AG08395 (cell line): ENCODE measurements at regions not wholly inside any gene's neighbourhood (a gene's known extent, or its start where the extent isn't known, plus 50 kb on each side); places are given as distances from the start of the nearest gene placed in this dataset.
A peak's percentile ranks its signal among the peaks of the same experiment; 100 is the strongest.

Source experiments
- DNase-seq: peaks from one replicate; pipeline ENCODE4 v3.0.0; 2012; ENCODE audit warnings: mixed read lengths, low spot score

DNA sequence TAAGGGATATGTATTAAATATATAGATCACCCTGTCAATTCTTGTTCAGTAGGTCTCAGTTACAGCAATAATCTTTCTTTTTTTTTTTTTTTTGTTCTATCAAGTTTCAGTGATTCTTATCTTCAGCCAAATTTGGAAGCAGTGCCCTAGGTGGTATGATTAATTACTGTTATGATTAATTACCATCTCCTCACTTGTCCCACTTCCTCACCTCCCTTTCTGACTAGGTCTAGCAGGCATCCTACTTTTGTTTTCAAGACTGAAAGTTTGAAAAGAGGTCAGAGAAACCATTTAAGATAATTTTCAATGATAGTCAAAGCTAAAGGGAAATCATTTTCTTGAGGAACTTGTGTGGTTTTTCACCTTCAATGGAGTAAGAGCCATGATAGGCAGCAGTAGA lies 144.0 kb upstream of the CNTN4 start:
- no peak for DNase-seq

DNA sequence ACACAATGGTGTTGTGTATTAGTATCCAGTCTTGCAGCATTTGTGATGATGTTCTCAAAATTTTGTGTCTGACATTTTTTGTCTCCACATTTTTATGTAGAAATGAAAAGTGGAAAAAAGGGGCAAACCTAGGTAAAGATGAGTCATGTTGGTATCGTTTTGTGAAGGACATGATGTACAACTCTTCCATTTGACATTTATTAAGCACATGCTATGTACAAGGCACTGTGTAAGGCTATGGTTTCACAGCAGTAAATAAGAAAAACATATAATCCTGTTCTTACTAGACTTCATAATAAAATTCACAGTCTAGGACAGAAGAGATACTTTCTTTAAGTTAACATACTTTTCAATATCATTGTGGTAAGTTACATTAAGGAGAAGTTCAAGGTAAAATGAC lies 143.5 kb upstream of the CNTN4 start:
- no peak for DNase-seq

DNA sequence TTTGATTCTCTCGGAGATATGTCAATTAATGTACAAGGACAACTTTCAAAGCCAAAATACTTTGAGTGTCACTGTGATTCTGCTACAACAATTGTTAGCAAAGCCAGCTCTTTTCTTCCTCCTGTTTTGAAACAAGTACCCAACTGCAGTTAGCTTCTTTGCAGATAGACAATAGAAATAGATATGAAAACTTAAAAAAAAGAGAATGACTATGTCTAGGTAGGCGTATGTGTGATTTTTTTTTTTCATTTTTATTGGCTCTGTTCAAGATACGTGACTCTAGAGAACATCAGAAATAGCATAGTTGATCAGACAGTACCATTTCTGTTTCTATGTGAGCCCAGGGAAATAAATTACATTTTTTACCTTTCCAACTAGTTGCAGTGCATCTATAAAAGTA lies 142.9 kb upstream of the CNTN4 start:
- DNase-seq = no peak

DNA sequence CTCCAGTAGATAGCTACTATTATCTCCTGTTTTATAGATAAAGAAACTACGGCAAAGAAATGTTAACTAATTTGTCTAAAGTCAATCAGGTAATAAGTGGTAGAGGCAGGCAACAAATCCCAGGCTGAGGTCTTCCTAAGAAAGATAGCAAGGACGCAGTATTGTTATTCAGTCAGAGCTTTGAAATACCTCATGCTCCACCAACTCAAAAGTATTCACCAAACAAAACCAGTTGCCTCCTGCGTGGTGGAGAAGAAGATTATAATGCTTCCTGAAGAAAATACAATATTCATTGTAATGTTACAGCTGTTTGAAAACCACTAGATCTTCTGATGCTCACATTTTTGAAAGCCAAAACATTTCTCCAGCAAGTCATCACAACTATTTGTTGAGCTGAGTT lies 138.2 kb upstream of the CNTN4 start:
- no peak for DNase-seq

DNA sequence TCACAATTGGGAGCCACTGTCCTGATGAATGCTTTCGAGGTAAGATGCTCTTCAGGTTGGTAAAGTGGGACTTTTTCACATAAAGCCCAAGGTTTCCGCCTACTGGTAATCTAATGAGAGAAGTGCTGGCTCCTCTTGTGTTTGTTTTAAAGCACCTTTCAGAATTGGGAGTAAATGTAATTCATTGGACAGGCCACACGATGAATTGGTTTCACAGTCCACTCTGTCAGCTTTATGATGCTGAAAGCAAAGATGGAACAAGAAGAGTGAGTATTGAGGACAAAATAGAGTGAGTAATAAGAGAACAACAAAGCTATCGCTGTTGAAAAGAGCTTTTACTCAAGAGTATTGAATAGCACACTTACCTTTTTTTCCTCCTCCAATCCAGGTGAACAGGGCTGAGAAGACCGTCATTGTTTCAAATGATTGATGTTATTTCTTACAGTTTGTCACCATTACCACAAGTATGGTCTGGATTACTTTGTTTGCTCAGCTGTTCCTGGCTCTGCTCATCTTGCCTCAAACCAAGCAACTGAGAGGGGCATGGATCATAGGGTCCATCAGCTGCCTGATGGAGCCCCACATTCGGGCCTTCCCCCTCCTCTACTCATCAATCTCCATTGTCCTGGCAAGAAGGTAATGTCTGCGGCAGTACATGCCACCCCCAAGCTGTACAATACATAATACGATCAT lies 136.1 kb upstream of the CNTN4 start:
- no peak for DNase-seq

DNA sequence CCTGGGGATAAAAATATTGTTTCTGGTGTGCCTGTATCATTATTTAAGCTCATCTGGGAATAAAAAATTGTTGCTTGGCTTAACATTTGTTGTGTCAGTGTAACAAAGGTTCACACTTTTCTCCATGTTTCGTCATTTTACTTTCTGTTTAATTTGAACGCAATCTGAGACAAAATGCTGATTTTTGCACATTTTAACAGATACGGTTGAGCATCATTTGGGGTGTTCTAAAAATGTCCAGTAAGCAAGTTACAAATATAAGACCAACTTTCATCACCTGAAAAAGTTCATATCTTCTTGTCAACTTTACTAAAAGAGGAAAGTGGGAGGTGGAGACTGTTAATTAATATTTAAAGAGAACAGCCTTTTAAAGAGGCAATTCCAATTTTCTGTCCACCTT lies 134.8 kb upstream of the CNTN4 start:
- DNase-seq = peak; percentile 1

DNA sequence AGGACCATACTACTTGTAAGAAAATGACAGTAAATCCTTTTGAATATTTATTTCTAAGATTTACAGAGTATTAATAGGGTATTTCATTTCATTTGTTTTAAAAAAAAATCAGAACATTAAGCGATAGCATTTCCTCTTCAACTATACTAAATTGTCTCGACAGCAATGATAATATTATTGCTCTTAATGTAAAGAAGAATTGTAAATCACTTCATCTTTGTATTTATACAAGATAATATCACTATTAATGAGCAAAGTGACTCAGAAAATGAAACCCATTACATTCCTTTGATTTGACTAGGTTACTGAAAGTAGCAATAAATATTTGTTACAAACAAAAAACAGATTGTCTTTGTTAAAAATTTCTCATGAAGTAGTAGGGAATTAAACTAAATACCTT lies 131.1 kb upstream of the CNTN4 start:
- no peak for DNase-seq

DNA sequence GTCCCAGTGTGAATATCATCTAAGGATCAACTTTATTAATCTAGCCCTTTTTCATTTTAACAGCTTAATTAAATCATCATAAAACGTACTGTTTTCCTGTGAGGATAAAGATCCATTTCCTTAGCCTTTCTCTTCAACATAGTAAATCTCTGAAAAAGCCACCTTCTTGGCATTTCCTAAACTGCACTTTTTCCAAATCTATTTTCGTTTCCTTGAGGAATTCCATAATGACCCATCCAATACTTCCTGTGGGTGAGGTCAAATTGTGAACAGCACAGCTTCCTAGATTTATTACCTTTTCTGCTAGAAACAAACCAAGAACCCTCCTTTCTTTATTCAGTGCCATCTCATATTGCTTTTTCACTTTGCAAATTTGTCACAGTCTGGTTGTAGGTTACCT lies 129.4 kb upstream of the CNTN4 start:
- DNase-seq = no peak

DNA sequence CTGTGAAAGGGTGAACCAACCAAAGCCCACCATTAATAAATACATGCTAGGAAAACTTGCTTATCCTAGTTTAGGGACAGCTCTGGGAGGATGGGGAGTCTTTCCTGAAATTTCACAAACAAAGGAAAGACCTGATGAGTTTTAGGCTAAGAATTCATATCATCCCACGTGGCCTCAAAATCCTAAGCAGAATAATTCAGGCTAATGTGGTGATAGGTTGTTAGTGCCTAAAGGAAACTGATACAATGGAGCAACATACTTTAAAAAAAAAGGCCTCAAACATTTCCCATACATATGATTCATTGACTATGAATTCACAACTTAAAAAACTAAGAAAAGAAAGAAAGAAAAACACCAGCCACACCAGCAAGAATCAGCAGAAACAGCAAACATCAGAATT lies 126.9 kb upstream of the CNTN4 start:
- no peak for DNase-seq

DNA sequence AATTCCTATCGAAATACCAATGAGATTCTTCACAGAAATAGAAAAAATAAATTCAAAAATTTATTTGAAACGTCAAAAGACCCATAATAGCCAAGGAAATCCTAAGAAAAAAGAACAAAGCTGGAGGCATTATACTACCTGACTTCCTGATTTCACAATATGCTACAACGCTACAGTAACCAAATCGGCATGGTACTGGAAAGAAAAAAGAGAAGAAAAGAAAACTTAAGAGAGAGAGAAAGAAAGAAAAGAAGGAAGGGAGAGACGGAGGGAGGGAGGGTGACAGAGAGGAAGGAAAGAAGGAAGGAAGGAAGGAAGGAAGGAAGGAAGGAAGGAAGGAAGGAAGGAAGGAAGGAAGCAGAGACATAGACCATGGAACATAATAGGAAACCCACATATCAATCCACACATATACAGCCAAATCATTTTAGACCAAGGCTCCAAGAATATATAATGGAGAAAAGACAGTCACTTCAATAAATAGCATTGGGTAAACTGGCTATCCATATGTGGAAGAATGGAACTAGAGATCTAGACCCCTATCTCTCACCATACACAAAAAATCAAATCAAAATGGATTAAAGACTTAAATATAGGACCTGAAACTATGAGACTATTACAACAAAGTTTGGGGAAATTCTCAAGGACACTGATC lies 118.6 kb upstream of the CNTN4 start:
- no peak for DNase-seq

DNA sequence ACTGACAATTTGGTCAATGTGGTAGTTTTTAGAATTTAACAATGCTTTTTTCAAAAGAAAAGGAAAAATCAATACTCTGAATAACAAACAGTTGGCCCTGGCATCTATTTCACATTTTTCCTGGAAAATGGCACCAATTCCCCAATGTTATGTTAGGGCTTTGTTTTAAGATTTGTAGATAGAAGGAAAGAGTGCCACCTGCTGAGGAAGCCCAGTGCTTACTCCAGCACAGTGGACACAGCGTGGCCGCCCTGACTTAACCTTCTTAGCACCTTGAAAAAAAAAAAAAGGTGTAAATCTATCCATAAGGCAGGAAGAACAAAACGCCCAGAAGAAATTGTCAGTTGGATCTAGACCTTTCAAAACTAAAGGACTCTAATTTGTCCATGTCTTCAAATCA lies 110.7 kb upstream of the CNTN4 start:
- DNase-seq = no peak

DNA sequence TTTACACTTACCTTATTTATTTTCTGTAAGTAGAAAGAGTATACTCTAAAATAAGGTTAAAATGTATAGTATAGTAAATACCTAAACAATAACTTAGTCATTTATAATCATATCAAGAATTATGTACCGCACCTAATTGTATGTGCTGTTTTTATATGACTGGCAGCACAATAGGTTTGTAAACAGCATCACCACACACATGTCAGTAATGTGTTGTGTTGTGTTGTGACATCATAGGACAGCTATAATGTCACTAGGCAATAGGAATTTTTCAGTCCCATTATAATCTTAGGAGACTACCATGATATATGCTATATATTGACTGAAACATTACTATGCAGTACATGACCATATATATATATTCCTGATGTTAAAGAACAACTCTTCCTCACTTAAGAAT lies 99.9 kb upstream of the CNTN4 start:
- no peak for DNase-seq

DNA sequence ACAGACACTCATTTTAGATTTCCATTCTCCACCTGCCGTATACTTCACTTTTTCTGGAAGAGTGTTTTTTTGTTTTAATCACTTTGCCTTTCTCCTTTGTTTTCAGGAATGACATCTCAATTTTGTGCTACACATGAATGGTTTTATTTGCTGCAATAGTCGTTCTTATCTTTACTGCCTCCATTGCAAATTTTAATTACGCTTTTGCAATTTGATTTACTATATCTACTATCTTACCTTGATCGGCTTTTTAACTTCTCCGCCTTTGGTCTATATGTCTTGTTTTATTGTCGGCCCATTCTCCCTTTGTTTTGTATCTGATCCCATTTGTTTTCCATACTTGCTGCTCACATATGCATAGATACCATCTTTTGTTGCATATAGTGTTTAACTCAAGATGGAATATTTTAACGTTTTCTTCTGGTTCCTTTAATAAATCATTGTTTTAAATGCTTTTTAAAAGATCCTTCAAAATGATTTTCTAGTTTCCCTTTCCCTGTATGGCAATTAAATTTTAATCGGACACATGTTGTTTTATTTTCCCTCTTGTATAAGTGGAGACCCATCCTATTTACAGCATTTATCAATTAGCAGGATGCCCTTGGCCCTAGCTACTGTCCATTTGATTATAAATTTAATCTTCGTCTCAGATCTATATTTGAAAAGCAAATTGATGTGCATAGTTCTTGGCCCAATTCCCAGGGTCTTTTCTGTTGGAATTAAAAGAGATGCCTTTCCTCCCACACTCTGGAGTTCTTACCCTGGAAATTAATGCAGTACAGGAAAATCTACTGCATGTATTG lies 97.2 kb upstream of the CNTN4 start:
- no peak for DNase-seq

DNA sequence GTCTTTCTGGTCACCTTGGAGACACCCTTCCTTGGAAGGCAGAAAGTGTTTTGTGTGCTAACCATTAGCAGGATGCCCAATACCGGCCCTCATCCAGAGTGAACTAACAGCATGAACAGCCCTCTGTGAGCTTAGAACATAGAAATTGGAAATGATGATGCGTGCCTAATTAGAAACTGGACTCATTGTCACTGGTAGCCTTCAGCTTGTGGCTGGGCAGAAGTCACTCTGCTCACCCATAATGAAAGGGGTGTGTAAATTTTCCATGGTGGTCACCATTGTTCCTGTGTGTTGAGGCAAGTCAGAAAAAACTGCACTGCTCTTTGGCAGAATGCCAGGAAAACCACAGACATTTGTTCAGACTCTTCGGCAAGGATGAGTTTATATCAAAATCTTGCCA lies 74.7 kb upstream of the CNTN4 start:
- no peak for DNase-seq

DNA sequence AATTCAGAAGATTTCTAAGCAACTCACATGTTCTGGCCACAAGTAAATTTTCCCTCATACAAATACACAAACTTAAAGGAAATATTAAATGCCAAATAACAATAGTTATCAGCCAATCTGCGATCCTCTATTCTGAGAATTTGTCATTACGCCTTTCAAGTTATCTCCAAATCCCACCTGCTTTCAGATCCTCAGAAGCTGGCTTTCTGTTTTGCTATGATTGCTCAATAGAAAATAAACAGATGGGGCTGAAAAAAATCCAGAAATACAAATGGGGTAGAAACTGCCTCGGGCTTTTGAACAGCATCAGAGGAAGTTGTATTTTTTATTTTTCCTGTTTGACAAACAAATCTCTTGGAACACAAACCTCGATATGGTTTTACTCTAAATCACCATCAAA lies 74.0 kb upstream of the CNTN4 start:
- DNase-seq = no peak

DNA sequence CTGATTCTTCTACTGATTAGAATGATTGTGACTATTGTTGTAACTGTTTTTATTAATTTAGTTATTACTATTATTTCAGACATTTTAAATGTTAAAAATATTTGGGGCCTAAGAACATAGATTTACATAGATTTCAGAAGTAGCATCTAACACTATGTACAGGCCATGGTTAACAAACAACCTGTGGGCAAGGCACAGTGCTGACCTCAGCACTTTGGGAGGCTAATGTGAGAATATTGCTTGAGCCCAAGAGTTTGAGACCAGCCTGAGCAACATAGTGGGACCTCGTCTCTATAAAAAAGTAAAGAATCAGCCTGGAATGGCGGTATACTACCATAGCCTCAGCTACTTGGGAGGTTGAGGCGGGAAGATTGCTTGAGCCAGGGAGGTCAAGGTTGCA lies 69.1 kb upstream of the CNTN4 start:
- no peak for DNase-seq

DNA sequence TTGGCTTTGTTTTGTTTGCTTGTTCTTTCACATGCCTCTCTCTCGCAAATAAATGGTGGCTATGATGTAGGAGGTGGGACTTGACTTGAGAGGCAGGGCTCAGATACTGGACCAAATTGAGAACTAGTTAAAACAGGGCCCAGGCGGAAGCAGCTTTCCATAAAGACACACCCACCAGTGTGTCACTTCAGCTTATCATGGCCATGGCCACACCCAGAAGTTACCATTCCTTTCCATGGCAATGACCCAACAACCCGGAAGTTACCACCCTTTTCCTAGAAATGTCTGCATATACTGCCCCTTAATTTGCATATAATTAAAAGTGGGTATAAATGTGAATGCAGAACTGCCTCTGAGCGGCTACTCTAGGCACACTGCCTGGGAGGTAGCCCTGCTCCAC lies 62.6 kb upstream of the CNTN4 start:
- DNase-seq = no peak

DNA sequence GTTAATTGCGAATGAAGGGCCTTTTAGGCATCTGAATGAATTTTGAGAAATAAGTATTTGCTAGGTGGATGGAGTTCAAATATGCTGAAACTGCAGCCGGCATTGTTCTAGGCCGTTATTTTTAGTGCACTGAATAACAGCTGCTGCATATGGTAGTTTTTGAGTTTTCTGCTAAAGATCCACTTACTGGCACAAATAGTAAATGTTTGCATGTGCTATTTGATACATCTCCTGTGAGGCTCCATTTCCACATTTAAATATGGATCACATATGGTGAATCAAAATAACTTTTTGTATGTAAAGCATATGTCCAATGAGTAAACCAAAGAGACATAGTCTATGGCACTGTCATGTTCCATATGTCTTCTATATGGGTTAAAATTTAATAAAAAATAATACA lies 56.7 kb upstream of the CNTN4 start:
- DNase-seq = no peak
